GM19239 (cell line): ENCODE measurements at regions not wholly inside any gene's neighbourhood (a gene's known extent, or its start where the extent isn't known, plus 50 kb on each side); places are given as distances from the start of the nearest gene placed in this dataset.

Experiments
- DNase-seq: peaks from one replicate; pipeline ENCODE4 v3.0.0; 2011; ENCODE audit warnings: low spot score; ENCODE audit not compliant: insufficient read length
- FAIRE-seq: peaks from 2 replicates; lab custom pipeline; 2011; peaks lifted over from hg19 to GRCh38; lab: Jason Lieb, UNC

- FAIRE-seq (no peak), DNase-seq (no peak)
Measured at GRCh38 chr15:79190093-79190492, 92.4 kb upstream of the ANKRD34C start.

- FAIRE-seq (no peak), DNase-seq (no peak)
Measured at GRCh38 chr15:79186616-79187015, 95.9 kb upstream of the ANKRD34C start.

- no peak for FAIRE-seq
- DNase-seq, result no peak
Measured at GRCh38 chr15:79185199-79185598, 94.6 kb upstream of the RASGRF1 start.

GRCh38 chr15:79184465-79184892 lies 93.9 kb upstream of the RASGRF1 start:
- DNase-seq (peak; percentile 55), FAIRE-seq (peak; percentile 73)

- FAIRE-seq, result no peak
- DNase-seq, result no peak
Measured at GRCh38 chr15:79180318-79180717, 89.7 kb upstream of the RASGRF1 start.

- no peak for FAIRE-seq
- no peak for DNase-seq
Measured at GRCh38 chr15:79179597-79179996, 89.0 kb upstream of the RASGRF1 start.

GRCh38 chr15:79179108-79179561 lies 88.6 kb upstream of the RASGRF1 start:
- no peak for DNase-seq
- FAIRE-seq, result no peak

GRCh38 chr15:79178594-79178993 lies 88.0 kb upstream of the RASGRF1 start:
- DNase-seq (no peak), FAIRE-seq (no peak)

- FAIRE-seq, result no peak
- DNase-seq, result no peak
Measured at GRCh38 chr15:79176151-79176550, 85.6 kb upstream of the RASGRF1 start.

GRCh38 chr15:79172801-79173460 lies 82.4 kb upstream of the RASGRF1 start:
- FAIRE-seq (no peak), DNase-seq (no peak)

GRCh38 chr15:79172032-79172481 lies 81.5 kb upstream of the RASGRF1 start:
- no peak for DNase-seq
- FAIRE-seq, result no peak

GRCh38 chr15:79171320-79172031 lies 80.9 kb upstream of the RASGRF1 start:
- FAIRE-seq (no peak), DNase-seq (no peak)

GRCh38 chr15:79170256-79170664 lies 79.7 kb upstream of the RASGRF1 start:
- no peak for FAIRE-seq
- DNase-seq, result no peak

GRCh38 chr15:79169526-79170133 lies 79.0 kb upstream of the RASGRF1 start:
- FAIRE-seq, result no peak
- no peak for DNase-seq

GRCh38 chr15:79168922-79169456 lies 78.4 kb upstream of the RASGRF1 start:
- no peak for DNase-seq
- no peak for FAIRE-seq

GRCh38 chr15:79167776-79168175 lies 77.2 kb upstream of the RASGRF1 start:
- FAIRE-seq (no peak), DNase-seq (no peak)

GRCh38 chr15:79166311-79166955 lies 75.9 kb upstream of the RASGRF1 start:
- no peak for DNase-seq
- FAIRE-seq, result no peak

GRCh38 chr15:79164465-79164864 lies 73.9 kb upstream of the RASGRF1 start:
- no peak for DNase-seq
- no peak for FAIRE-seq

GRCh38 chr15:79164043-79164442 lies 73.5 kb upstream of the RASGRF1 start:
- DNase-seq, result no peak
- no peak for FAIRE-seq

GRCh38 chr15:79163395-79163794 lies 72.8 kb upstream of the RASGRF1 start:
- DNase-seq, result no peak
- no peak for FAIRE-seq
